ENCODE measurements at regions not wholly inside any gene's neighbourhood (a gene's known extent, or its start where the extent isn't known, plus 50 kb on each side); places are given as distances from the start of the nearest gene placed in this dataset.

- no peak for DNase-seq
Observed at GRCh38 chr9:4435197-4435596, 55.1 kb upstream of the SLC1A1 start.

- no peak for DNase-seq
Observed at GRCh38 chr9:4433379-4433778, 56.9 kb upstream of the SLC1A1 start.

GRCh38 chr9:4430432-4431261 is 59.6 kb upstream of the SLC1A1 start:
- no peak for DNase-seq

GRCh38 chr9:4425319-4426045 is 64.8 kb upstream of the SLC1A1 start:
- DNase-seq, result no peak

GRCh38 chr9:4424891-4425290 is 65.4 kb upstream of the SLC1A1 start:
- DNase-seq, result no peak

GRCh38 chr9:4424038-4424437 is 66.2 kb upstream of the SLC1A1 start:
- no peak for DNase-seq

GRCh38 chr9:4423207-4423610 is 67.1 kb upstream of the SLC1A1 start:
- no peak for DNase-seq

- DNase-seq, result no peak
Observed at GRCh38 chr9:4422495-4422894, 67.8 kb upstream of the SLC1A1 start.

GRCh38 chr9:4421847-4422246 is 68.4 kb upstream of the SLC1A1 start:
- DNase-seq, result no peak

GRCh38 chr9:4420351-4420750 is 69.9 kb upstream of the SLC1A1 start:
- DNase-seq, result no peak

GRCh38 chr9:4417578-4418325 is 72.5 kb upstream of the SLC1A1 start:
- no peak for DNase-seq

- DNase-seq, result no peak
Observed at GRCh38 chr9:4416467-4416866, 73.8 kb upstream of the SLC1A1 start.

GRCh38 chr9:4415281-4415680 is 75.0 kb upstream of the SLC1A1 start:
- no peak for DNase-seq

GRCh38 chr9:4413856-4414255 is 76.4 kb upstream of the SLC1A1 start:
- no peak for DNase-seq

GRCh38 chr9:4404156-4404555 is 86.1 kb upstream of the SLC1A1 start:
- no peak for DNase-seq

- DNase-seq, result no peak
Observed at GRCh38 chr9:4402501-4402900, 87.8 kb upstream of the SLC1A1 start.

- no peak for DNase-seq
Observed at GRCh38 chr9:4400731-4401130, 89.5 kb upstream of the SLC1A1 start.

GRCh38 chr9:4397917-4398316 is 92.4 kb upstream of the SLC1A1 start:
- DNase-seq, result no peak

- no peak for DNase-seq
Observed at GRCh38 chr9:4393806-4394523, 94.1 kb upstream of the GLIS3 start.

GRCh38 chr9:4389755-4390154 is 89.9 kb upstream of the GLIS3 start:
- DNase-seq, result no peak

GRCh38 chr9:4389003-4389402 is 89.1 kb upstream of the GLIS3 start:
- no peak for DNase-seq

GRCh38 chr9:4386819-4387218 is 87.0 kb upstream of the GLIS3 start:
- DNase-seq, result no peak

- no peak for DNase-seq
Observed at GRCh38 chr9:4384750-4385149, 84.9 kb upstream of the GLIS3 start.
